ENCODE measurements at regions not wholly inside any gene's neighbourhood (a gene's known extent, or its start where the extent isn't known, plus 50 kb on each side); places are given as distances from the start of the nearest gene placed in this dataset.

GRCh38 chr18:45540125-45540524, 75.2 kb upstream of the SLC14A2 start:
- ChIA-PET CTCF (ENCODE audit: unreplicated experiment) (no interaction called here), POLR2A (interaction anchor here (0.5 to 0.6 kb wide), 2 partner anchors 27 to 1253 kb away, joined by 3 to 4 read pairs; no protein-coding TSS in a partner anchor)
- H3K4me1 ChIP-seq (ENCODE audit: insufficient read depth, low read length, poor library complexity, severe bottlenecking): no peaks in the 10 kb centered on the region
- TF ChIP-seq EZH2phosphoT487 (IDR thresholded peaks at IDR 0.05; ENCODE audit: borderline replicate concordance, low read depth, low read length): no peak
- no peak for TF ChIP-seq CTCF (conservative IDR thresholded peaks at IDR 0.05; ENCODE audit: low read length)
- no peak for DNase-seq (ENCODE audit: low spot score)
- H3K9me3 ChIP-seq (ENCODE audit: low read length): no peaks in the 10 kb centered on the region
- no peaks in the 10 kb centered on the region for H3K36me3 ChIP-seq (ENCODE audit: insufficient read depth, low read length)
- H3K27ac ChIP-seq (ENCODE audit: low read depth, low read length, poor library complexity, severe bottlenecking): no peak overlapping the region
- no peaks in the 10 kb centered on the region for H3K79me2 ChIP-seq (ENCODE audit: insufficient read depth, low read depth, low read length)
- intact Hi-C loops (cut with micrococcal nuclease; ENCODE audit: unreplicated experiment): no loop called here
- no peak overlapping the region for H3K4me3 ChIP-seq (ENCODE audit: low read depth, low read length, poor library complexity, severe bottlenecking)
- no peaks in the 10 kb centered on the region for H3K9me2 ChIP-seq (ENCODE audit: insufficient read depth, low read length)
- BruUV-seq (replicated peaks): no TSS peak
- H2AFZ ChIP-seq (ENCODE audit: low read length): no peak overlapping the region
- no peak overlapping the region for H3K4me2 ChIP-seq (ENCODE audit: low read length)
- H4K20me1 ChIP-seq (ENCODE audit: insufficient read depth, low read length): no peaks in the 10 kb centered on the region

- Histone ChIP-seq H4K20me1 (ENCODE audit: insufficient read depth, low read length) (no peaks in the 10 kb centered on the region), H3K9me3 (ENCODE audit: low read length) (no peaks in the 10 kb centered on the region), H3K4me2 (ENCODE audit: low read length) (no peak overlapping the region), H3K27ac (ENCODE audit: low read depth, low read length, poor library complexity, severe bottlenecking) (no peak overlapping the region), H3K9me2 (ENCODE audit: insufficient read depth, low read length) (no peaks in the 10 kb centered on the region), H3K4me3 (ENCODE audit: low read depth, low read length, poor library complexity, severe bottlenecking) (no peak overlapping the region), H3K36me3 (ENCODE audit: insufficient read depth, low read length) (no peaks in the 10 kb centered on the region), H3K79me2 (ENCODE audit: insufficient read depth, low read depth, low read length) (no peaks in the 10 kb centered on the region), H3K4me1 (ENCODE audit: insufficient read depth, low read length, poor library complexity, severe bottlenecking) (no peaks in the 10 kb centered on the region), H2AFZ (ENCODE audit: low read length) (no peak overlapping the region)
- no peak for DNase-seq (ENCODE audit: low spot score)
- CTCF ChIA-PET (ENCODE audit: unreplicated experiment): no interaction called here
- intact Hi-C loops (cut with micrococcal nuclease; ENCODE audit: unreplicated experiment): no loop called here
- BruUV-seq (replicated peaks): no TSS peak
- no peak for TF ChIP-seq CTCF (conservative IDR thresholded peaks at IDR 0.05; ENCODE audit: low read length)
- TF ChIP-seq EZH2phosphoT487 (IDR thresholded peaks at IDR 0.05; ENCODE audit: borderline replicate concordance, low read depth, low read length): no peak
- POLR2A ChIA-PET: no interaction called here
Measured at GRCh38 chr18:45541421-45541820, 73.9 kb upstream of the SLC14A2 start.

- no peak for DNase-seq (ENCODE audit: low spot score)
- no peaks in the 10 kb centered on the region for H3K36me3 ChIP-seq (ENCODE audit: insufficient read depth, low read length)
- no peak overlapping the region for H2AFZ ChIP-seq (ENCODE audit: low read length)
- no peaks in the 10 kb centered on the region for H4K20me1 ChIP-seq (ENCODE audit: insufficient read depth, low read length)
- H3K27ac ChIP-seq (ENCODE audit: low read depth, low read length, poor library complexity, severe bottlenecking): no peak overlapping the region
- H3K4me1 ChIP-seq (ENCODE audit: insufficient read depth, low read length, poor library complexity, severe bottlenecking): no peaks in the 10 kb centered on the region
- H3K4me2 ChIP-seq (ENCODE audit: low read length): no peak overlapping the region
- ChIA-PET CTCF (ENCODE audit: unreplicated experiment) (no interaction called here), POLR2A (no interaction called here)
- H3K4me3 ChIP-seq (ENCODE audit: low read depth, low read length, poor library complexity, severe bottlenecking): no peak overlapping the region
- H3K9me2 ChIP-seq (ENCODE audit: insufficient read depth, low read length): no peaks in the 10 kb centered on the region
- no peaks in the 10 kb centered on the region for H3K79me2 ChIP-seq (ENCODE audit: insufficient read depth, low read depth, low read length)
- BruUV-seq (replicated peaks): no TSS peak
- H3K9me3 ChIP-seq (ENCODE audit: low read length): no peaks in the 10 kb centered on the region
- TF ChIP-seq CTCF (conservative IDR thresholded peaks at IDR 0.05; ENCODE audit: low read length) (no peak), EZH2phosphoT487 (IDR thresholded peaks at IDR 0.05; ENCODE audit: borderline replicate concordance, low read depth, low read length) (no peak)
- intact Hi-C loops (cut with micrococcal nuclease; ENCODE audit: unreplicated experiment): no loop called here
Measured at GRCh38 chr18:45542043-45542442, 73.2 kb upstream of the SLC14A2 start.
